ENCODE measurements at regions not wholly inside any gene's neighbourhood (a gene's known extent, or its start where the extent isn't known, plus 50 kb on each side); places are given as distances from the start of the nearest gene placed in this dataset.
"Not testable (repeated sequence)": the region's sequence is repeated elsewhere in the genome, so short reads cannot be mapped to it uniquely, and the experiment has no call there.

- Mint-ChIP-seq H3K4me3 (no peak overlapping the region), H3K27ac (no peak overlapping the region), H3K36me3 (no peaks in the 10 kb centered on the region), H3K4me1 (no peaks in the 10 kb centered on the region), H3K9me3 (no peaks in the 10 kb centered on the region), H3K27me3 (no peaks in the 10 kb centered on the region)
- DNase-seq = no peak
- CTCF ChIA-PET = interaction anchor here (1.0 to 1.3 kb wide), 2 partner anchors 155 to 522 kb away, joined by 3 to 4 read pairs; no protein-coding TSS in a partner anchor
Observed at GRCh38 chr4:54840992-54841768, 183.4 kb downstream of the KIT start.

GRCh38 chr4:54840430-54840829 is 182.7 kb downstream of the KIT start:
- CTCF ChIA-PET = interaction anchor here (0.6 to 1.3 kb wide), 3 partner anchors 104 to 521 kb away, joined by 3 to 4 read pairs (median 4); no protein-coding TSS in a partner anchor
- Mint-ChIP-seq H3K36me3 (no peaks in the 10 kb centered on the region), H3K9me3 (no peaks in the 10 kb centered on the region), H3K4me3 (no peak overlapping the region), H3K4me1 (no peaks in the 10 kb centered on the region), H3K27me3 (no peaks in the 10 kb centered on the region), H3K27ac (no peak overlapping the region)
- DNase-seq = no peak

DNA sequence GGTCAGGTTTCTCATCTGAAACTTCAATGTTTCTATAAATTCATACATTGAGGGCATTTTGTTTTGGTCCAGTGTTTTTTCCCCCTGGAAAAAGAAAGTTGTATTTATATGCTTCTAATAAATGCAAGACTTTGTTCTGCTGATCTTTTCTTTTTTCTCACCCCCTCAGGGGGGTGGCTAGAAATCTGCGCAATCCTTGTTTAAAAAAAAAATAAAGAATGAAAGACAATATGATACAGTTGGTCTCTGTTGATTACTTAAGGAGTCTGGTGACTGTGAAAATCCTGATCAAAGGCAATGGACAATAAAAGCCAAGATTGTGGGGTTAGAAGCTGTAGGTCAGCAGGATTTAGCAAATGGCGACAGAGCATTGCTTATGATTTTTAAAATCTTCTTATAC is 180.5 kb downstream of the KIT start:
- no peaks in the 10 kb centered on the region for H3K36me3 Mint-ChIP-seq
- no peaks in the 10 kb centered on the region for H3K27me3 Mint-ChIP-seq
- H3K9me3 Mint-ChIP-seq = no peaks in the 10 kb centered on the region
- no peak for DNase-seq
- H3K27ac Mint-ChIP-seq = no peak overlapping the region
- CTCF ChIA-PET = no interaction called here
- no peak overlapping the region for H3K4me3 Mint-ChIP-seq
- H3K4me1 Mint-ChIP-seq = no peaks in the 10 kb centered on the region

DNA sequence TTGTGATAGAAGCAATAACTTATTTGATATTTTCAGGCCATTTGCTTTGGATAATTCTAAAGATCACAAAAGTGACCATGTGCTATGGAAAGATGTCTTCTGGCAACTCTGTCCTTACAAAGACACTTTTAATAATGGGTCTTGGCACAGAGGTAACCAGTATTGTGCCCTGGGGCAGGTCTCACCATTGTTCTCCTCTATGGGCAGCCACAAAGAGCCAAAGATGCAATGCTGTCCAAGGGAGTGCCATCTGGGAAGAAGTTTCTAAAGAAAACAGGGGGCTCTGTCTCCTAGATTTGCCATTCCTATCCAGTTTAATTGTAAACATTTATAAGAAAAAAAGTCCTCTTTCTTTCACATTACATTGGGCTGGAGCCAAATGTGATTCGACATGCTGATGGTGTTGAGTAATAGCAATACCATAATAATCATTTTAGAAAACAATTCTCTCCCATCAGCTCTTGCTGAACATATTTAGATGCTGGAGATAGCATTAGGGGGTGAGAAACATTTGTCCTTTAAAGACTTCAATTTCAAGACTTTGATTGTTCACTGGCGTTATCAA is 179.9 kb downstream of the KIT start:
- H3K9me3 Mint-ChIP-seq = no peaks in the 10 kb centered on the region
- H3K4me1 Mint-ChIP-seq = no peaks in the 10 kb centered on the region
- H3K36me3 Mint-ChIP-seq = no peaks in the 10 kb centered on the region
- H3K27me3 Mint-ChIP-seq = no peaks in the 10 kb centered on the region
- H3K27ac Mint-ChIP-seq = no peak overlapping the region
- CTCF ChIA-PET = no interaction called here
- no peak overlapping the region for H3K4me3 Mint-ChIP-seq
- DNase-seq = no peak

DNA sequence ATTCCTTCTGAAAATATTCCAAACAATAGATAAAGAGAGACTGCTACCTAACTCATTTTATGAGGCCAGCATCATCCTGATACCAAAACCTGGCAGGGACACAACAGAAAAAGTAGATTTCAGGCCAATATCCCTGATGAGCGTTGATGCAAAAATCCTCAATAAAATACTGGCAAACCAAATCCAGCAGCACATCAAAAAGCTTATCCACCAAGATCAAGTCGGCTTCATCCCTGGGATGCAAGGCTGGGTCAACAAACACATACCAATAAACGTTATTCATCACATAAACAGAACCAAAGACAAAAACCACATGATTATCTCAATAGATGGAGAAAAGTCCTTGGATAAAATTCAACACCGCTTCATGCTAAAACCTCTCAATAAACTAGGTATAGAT is 170.6 kb downstream of the KIT start:
- H3K9me3 Mint-ChIP-seq, H3K4me1 Mint-ChIP-seq, H3K27me3 Mint-ChIP-seq, H3K4me3 Mint-ChIP-seq, DNase-seq, H3K36me3 Mint-ChIP-seq, H3K27ac Mint-ChIP-seq, CTCF ChIA-PET: not testable (repeated sequence)

GRCh38 chr4:54823616-54824015 is 165.9 kb downstream of the KIT start:
- Mint-ChIP-seq H3K4me1 (no peaks in the 10 kb centered on the region), H3K27ac (no peak overlapping the region), H3K36me3 (no peaks in the 10 kb centered on the region), H3K4me3 (no peak overlapping the region), H3K9me3 (peaks cover 2% of the 10 kb centered on the region), H3K27me3 (no peaks in the 10 kb centered on the region)
- DNase-seq = no peak
- CTCF ChIA-PET = no interaction called here

DNA sequence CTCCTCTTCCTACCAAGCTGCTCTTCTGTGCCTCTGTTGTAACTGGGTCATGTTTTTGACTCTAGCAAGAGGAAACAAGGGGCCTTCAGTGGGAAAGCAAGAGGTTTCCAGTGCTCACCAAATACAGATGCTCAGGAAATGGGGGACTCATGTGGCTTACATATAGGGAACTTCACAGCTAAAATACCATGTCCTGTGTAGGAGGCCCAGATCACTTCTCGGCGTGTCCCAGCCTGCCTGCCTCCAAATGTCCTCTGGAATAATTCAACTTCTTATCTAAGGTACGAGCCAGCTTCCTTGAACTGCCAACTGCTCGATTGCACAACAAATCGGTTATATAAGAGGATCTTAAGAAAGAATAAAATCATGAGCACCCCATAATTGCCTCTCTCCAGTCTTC is 161.3 kb downstream of the KIT start:
- CTCF ChIA-PET = interaction anchor here (1.7 kb wide), 1 partner anchor 142 kb away, joined by 6 read pairs; no protein-coding TSS in a partner anchor
- Mint-ChIP-seq H3K4me1 (no peaks in the 10 kb centered on the region), H3K27ac (no peak overlapping the region), H3K27me3 (no peaks in the 10 kb centered on the region), H3K4me3 (no peak overlapping the region), H3K9me3 (no peaks in the 10 kb centered on the region), H3K36me3 (no peaks in the 10 kb centered on the region)
- DNase-seq = no peak

DNA sequence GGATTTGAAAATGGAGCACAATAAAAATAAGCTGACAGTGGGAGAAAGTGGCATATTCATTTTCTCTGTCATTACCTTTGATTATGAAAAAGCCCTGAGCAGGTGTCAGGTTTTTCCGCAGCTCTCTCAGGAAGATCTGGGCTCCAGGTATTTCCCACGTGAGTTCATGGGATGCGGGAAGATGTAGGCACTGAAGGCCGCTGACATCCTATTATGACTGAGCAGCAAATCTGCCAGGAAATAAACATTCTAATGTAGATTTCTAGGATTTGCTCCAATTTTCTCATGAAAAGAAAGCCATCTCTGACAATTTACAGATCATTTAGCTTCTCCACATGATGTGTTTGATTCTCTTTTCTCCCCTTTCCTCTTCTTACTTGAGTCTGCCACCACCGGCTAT is 160.7 kb downstream of the KIT start:
- Mint-ChIP-seq H3K4me1 (no peaks in the 10 kb centered on the region), H3K27ac (no peak overlapping the region), H3K9me3 (no peaks in the 10 kb centered on the region), H3K27me3 (no peaks in the 10 kb centered on the region), H3K4me3 (no peak overlapping the region), H3K36me3 (no peaks in the 10 kb centered on the region)
- no peak for DNase-seq
- CTCF ChIA-PET = interaction anchor here (1.7 kb wide), 1 partner anchor 143 kb away, joined by 6 read pairs; no protein-coding TSS in a partner anchor

DNA sequence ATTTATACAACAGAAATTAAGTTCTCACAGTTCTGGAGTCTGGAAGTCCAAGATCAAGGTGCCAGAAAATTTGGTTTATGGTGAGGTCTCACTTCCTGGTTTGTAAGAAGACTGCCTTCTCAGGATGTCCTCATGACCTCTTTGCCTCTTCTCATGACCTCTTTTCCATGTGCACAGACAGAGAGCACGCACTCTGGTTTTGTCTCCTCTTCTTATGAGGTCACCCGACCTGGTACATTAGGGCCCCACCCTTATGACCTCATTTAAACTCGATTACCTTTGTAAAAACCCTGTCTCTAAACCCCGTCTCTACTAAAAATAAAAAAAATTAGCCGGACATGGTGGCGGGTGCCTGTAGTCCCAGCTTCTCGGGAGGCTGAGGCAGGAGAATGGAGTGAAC is 155.9 kb downstream of the KIT start:
- H3K36me3 Mint-ChIP-seq = no peaks in the 10 kb centered on the region
- no peak overlapping the region for H3K27ac Mint-ChIP-seq
- no peak for DNase-seq
- no peaks in the 10 kb centered on the region for H3K9me3 Mint-ChIP-seq
- H3K4me3 Mint-ChIP-seq = no peak overlapping the region
- H3K4me1 Mint-ChIP-seq = no peaks in the 10 kb centered on the region
- CTCF ChIA-PET = no interaction called here
- no peaks in the 10 kb centered on the region for H3K27me3 Mint-ChIP-seq

DNA sequence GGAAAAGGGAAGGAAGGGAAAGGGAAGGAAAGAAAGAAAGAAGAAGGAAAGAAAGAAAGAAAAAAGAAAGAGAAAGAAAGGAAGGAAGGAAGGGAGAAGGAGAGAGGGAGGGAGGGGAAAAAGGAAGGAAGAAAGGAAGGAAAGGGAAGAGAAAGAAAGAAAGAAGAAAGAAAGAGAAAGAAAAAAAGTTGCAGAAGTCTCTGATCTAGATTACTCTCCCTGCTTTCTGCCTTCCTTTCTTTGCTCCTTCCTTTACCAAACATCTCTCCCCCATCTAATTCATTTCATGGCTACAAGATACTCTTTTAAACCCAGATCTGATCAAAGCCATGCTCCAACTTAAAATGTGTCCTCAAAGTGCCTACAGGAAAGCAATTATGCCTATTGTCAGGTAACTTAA is 148.6 kb downstream of the KIT start:
- Mint-ChIP-seq H3K36me3 (no peaks in the 10 kb centered on the region), H3K4me3 (no peak overlapping the region), H3K27ac (no peak overlapping the region), H3K4me1 (no peaks in the 10 kb centered on the region), H3K27me3 (no peaks in the 10 kb centered on the region), H3K9me3 (peaks cover 10% of the 10 kb centered on the region)
- CTCF ChIA-PET = no interaction called here
- DNase-seq = no peak

DNA sequence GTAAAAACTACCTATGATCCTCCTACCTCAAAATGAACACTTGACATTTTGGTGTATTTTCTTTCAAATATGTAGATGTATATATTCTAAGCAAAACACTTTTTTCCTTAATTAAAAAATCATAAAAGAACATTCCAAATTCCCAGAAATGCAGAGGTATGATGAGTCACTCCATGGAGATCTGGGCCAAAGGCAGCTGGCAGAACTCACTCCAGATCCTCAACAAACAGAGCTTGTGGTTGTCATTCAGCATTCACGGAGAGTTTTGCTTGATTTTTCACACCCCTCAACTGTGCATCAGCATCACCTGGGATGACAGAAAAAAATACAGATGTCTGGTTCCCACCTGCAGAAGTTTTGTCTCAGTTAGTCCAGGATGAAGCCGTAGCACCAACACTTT is 144.6 kb downstream of the KIT start:
- Mint-ChIP-seq H3K9me3 (peaks cover 8% of the 10 kb centered on the region), H3K4me3 (no peak overlapping the region), H3K4me1 (peaks cover 4% of the 10 kb centered on the region), H3K27ac (no peak overlapping the region), H3K36me3 (no peaks in the 10 kb centered on the region), H3K27me3 (no peaks in the 10 kb centered on the region)
- CTCF ChIA-PET = no interaction called here
- DNase-seq = no peak

DNA sequence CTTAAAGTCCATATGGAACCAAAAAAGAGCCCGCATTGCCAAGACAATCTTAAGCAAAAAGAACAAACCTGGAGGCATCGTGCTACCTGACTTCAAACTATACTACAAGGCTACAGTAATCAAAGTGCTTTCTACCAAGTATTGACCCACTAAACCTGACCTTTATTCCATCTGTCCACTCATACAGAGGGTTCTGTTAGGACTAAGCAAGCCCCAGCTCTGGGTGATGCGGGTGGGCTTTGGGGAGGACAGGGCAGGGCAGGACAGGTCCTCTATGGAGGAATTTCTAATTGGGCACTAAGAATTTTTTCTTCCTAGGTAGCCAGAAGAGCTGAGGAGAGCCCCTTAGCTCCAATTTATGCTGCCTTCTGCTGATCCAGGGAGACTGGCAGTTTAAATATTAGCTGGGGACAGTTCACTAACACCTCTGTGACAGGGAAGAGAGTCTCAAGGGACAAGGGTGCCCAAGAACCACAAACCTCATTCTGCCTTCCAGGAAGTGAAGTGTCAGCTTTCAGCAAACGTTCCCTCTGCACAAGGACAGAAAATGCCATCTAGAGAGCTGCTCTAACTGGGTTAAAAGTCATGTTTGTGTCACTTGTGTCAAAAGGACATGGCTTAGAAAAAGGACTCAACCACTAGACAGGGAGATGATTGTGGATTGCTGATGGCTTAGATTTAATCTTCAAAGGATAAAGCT is 143.2 kb downstream of the KIT start:
- no peaks in the 10 kb centered on the region for H3K27me3 Mint-ChIP-seq
- H3K27ac Mint-ChIP-seq = no peak overlapping the region
- no peaks in the 10 kb centered on the region for H3K36me3 Mint-ChIP-seq
- DNase-seq = no peak
- H3K4me1 Mint-ChIP-seq = peaks cover 4% of the 10 kb centered on the region
- no peak overlapping the region for H3K4me3 Mint-ChIP-seq
- peaks cover 5% of the 10 kb centered on the region for H3K9me3 Mint-ChIP-seq
- CTCF ChIA-PET = interaction anchor here (1.3 kb wide), 1 partner anchor 109 kb away, joined by 3 read pairs; no protein-coding TSS in a partner anchor

- Mint-ChIP-seq H3K36me3 (no peaks in the 10 kb centered on the region), H3K4me3 (no peak overlapping the region), H3K27ac (no peak overlapping the region), H3K4me1 (no peaks in the 10 kb centered on the region), H3K27me3 (no peaks in the 10 kb centered on the region), H3K9me3 (no peaks in the 10 kb centered on the region)
- CTCF ChIA-PET = no interaction called here
- DNase-seq = no peak
Observed at GRCh38 chr4:54794579-54794978, 136.8 kb downstream of the KIT start.

- no peaks in the 10 kb centered on the region for H3K27me3 Mint-ChIP-seq
- no peak overlapping the region for H3K4me3 Mint-ChIP-seq
- CTCF ChIA-PET = no interaction called here
- H3K4me1 Mint-ChIP-seq = no peaks in the 10 kb centered on the region
- H3K36me3 Mint-ChIP-seq = no peaks in the 10 kb centered on the region
- DNase-seq = no peak
- no peaks in the 10 kb centered on the region for H3K9me3 Mint-ChIP-seq
- H3K27ac Mint-ChIP-seq = no peak overlapping the region
Observed at GRCh38 chr4:54793856-54794422, 136.2 kb downstream of the KIT start.
